ENCODE measurements at regions not wholly inside any gene's neighbourhood (a gene's known extent, or its start where the extent isn't known, plus 50 kb on each side); places are given as distances from the start of the nearest gene placed in this dataset.

DNA sequence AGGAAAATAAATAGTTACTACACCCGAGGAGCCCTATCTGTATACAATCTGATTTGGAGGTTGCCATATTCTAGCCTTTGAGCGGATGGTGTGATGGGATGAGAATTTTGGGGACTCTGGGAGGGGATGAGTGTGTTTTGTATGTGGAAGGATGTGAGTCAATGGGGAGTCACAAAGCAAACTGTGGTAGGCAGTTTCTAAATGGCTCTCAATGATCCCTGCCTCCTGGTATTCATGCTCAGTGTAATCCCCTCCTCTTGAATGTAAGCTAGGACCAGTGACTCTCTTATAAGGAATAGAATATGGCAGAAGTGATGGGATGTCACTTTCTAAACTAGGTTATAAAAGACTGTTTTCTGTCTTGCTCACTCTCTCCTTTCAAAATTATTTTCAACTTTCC lies 205.7 kb upstream of the RIOK2 start:
- Histone ChIP-seq H3K4me3 (replicated peaks in 1 of 3) (no peak overlapping the region), H3K9me3 (no peaks in the 10 kb centered on the region), H3K27me3 (no peaks in the 10 kb centered on the region), H3K36me3 (no peaks in the 10 kb centered on the region), H3K4me1 (no peaks in the 10 kb centered on the region), H3K27ac (no peak overlapping the region)
- no peak for TF ChIP-seq POLR2A (IDR thresholded peaks at IDR 0.05)
- no peak for TF ChIP-seq CTCF (IDR thresholded peaks at IDR 0.05)
- DNase-seq: no peak
- 88 to 92% methylated on average over 2 of the region's 2 CpGs for WGBS, 2 donors
- intact Hi-C loops (cut with DNase I): no loop called here

DNA sequence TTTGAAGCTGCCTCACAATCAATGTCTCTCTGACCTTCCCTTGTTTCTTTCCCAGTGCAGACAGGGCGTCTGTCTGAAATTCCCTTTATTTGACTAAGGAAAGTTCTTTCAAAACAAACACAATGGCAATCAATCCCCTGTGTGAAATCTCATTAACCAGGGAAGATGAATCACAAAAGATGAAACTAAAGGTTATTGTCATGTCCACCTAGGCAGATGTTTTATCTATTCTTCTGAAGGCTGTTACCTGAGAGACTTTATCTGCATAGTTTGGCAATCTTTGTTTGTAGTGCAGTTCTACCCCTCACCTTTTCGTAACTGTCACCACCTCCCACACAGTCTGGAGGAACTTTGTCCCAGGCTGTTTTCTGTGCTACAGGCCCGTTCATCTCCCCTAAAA lies 217.5 kb upstream of the RIOK2 start:
- no peaks in the 10 kb centered on the region for H3K9me3 ChIP-seq
- TF ChIP-seq POLR2A (IDR thresholded peaks at IDR 0.05) (no peak), CTCF (IDR thresholded peaks at IDR 0.05) (no peak)
- 48 to 58% methylated on average over 3 of the region's 3 CpGs for WGBS, 2 donors
- intact Hi-C loops (cut with DNase I): no loop called here
- no peak overlapping the region for H3K4me3 ChIP-seq (replicated peaks in 1 of 3)
- H3K27ac ChIP-seq: no peak overlapping the region
- no peaks in the 10 kb centered on the region for H3K36me3 ChIP-seq
- H3K4me1 ChIP-seq: no peaks in the 10 kb centered on the region
- no peak for DNase-seq
- H3K27me3 ChIP-seq: no peaks in the 10 kb centered on the region

GRCh38 chr5:97405941-97406340 lies 222.9 kb upstream of the RIOK2 start:
- Histone ChIP-seq H3K27ac (no peak overlapping the region), H3K9me3 (no peaks in the 10 kb centered on the region), H3K4me3 (replicated peaks in 1 of 3) (no peak overlapping the region), H3K4me1 (no peaks in the 10 kb centered on the region), H3K36me3 (no peaks in the 10 kb centered on the region), H3K27me3 (no peaks in the 10 kb centered on the region)
- TF ChIP-seq POLR2A (IDR thresholded peaks at IDR 0.05) (no peak), CTCF (IDR thresholded peaks at IDR 0.05) (no peak)
- intact Hi-C loops (cut with DNase I): no loop called here
- DNase-seq: no peak
- WGBS, 2 donors: 92% methylated on average over 9 of the region's 9 CpGs

DNA sequence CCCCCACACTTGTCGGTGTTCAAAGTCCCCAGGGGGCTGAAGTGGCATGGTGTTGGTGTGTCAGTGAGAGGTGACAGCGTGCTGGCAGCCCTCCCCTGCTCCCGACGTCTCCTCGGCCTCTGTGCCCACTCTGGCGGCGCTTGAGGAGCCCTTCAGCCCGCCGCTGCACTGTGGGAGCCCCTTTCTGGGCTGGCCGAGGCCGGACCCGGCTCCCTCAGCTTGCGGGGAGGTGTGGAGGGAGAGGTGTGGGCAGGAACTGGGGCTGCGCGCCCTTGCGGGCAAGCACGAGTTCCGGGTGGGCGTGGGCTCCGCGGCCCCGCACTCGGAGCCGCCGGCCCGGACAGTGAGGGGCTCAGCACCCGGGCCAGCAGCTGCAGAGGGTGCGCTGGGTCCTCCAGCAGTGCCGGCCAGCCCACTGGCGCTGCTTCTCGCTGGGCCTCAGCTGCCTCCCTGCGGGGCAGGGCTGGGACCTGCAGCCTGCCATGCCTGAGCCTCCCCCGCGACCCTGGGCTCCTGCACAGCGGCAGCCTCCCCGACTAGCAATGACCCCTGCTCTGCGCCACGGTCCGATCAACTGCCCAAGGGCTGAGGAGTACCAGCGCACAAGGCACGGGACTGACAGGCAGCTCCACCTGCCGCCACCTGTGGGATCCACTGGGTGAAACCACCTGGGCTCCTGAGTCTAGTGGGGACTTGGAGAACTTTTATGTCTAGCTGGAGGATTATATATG lies 224.1 kb upstream of the RIOK2 start:
- intact Hi-C loops (cut with DNase I): no loop called here
- H3K36me3 ChIP-seq: no peaks in the 10 kb centered on the region
- no peak overlapping the region for H3K27ac ChIP-seq
- no peaks in the 10 kb centered on the region for H3K9me3 ChIP-seq
- no peak overlapping the region for H3K4me3 ChIP-seq (replicated peaks in 1 of 3)
- no peaks in the 10 kb centered on the region for H3K27me3 ChIP-seq
- no peak for DNase-seq
- TF ChIP-seq POLR2A (IDR thresholded peaks at IDR 0.05): no peak
- no peak for TF ChIP-seq CTCF (IDR thresholded peaks at IDR 0.05)
- WGBS, 2 donors: 92% methylated on average over 13 to 33 of the region's 42 CpGs
- H3K4me1 ChIP-seq: no peaks in the 10 kb centered on the region

GRCh38 chr5:97408331-97408730 lies 225.3 kb upstream of the RIOK2 start:
- H3K36me3 ChIP-seq: no peaks in the 10 kb centered on the region
- no peak for DNase-seq
- intact Hi-C loops (cut with DNase I): no loop called here
- H3K4me3 ChIP-seq (replicated peaks in 1 of 3): no peak overlapping the region
- H3K27me3 ChIP-seq: no peaks in the 10 kb centered on the region
- no peaks in the 10 kb centered on the region for H3K9me3 ChIP-seq
- no peak overlapping the region for H3K27ac ChIP-seq
- H3K4me1 ChIP-seq: no peaks in the 10 kb centered on the region
- no peak for TF ChIP-seq CTCF (IDR thresholded peaks at IDR 0.05)
- TF ChIP-seq POLR2A (IDR thresholded peaks at IDR 0.05): no peak
- WGBS, 2 donors: 82 to 84% methylated on average over 3 to 8 of the region's 9 CpGs
